Choroid plexus epithelial cell (primary cell): ENCODE measurements at regions not wholly inside any gene's neighbourhood (a gene's known extent, or its start where the extent isn't known, plus 50 kb on each side); places are given as distances from the start of the nearest gene placed in this dataset.
A peak's percentile ranks its signal among the peaks of the same experiment; 100 is the strongest.

Experiments used
- DNase-seq: peaks from one replicate; pipeline ENCODE4 v3.0.0-alpha.2; 2010; ENCODE audit warnings: low read depth
- H3K4me3 ChIP-seq: 2 replicates; pipeline ENCODE4 v1.5.1; 2011; ENCODE audit warnings: low read depth, mild to moderate bottlenecking, control low read depth, low read length, moderate library complexity
- TF ChIP-seq, protein P1 (sequence below): conservative IDR thresholded peaks from 2 replicates; pipeline ENCODE4 v1.5.1; 2011; ENCODE audit warnings: low read depth, mild to moderate bottlenecking, control low read depth, inconsistent platforms, low read length, moderate library complexity

DNA sequence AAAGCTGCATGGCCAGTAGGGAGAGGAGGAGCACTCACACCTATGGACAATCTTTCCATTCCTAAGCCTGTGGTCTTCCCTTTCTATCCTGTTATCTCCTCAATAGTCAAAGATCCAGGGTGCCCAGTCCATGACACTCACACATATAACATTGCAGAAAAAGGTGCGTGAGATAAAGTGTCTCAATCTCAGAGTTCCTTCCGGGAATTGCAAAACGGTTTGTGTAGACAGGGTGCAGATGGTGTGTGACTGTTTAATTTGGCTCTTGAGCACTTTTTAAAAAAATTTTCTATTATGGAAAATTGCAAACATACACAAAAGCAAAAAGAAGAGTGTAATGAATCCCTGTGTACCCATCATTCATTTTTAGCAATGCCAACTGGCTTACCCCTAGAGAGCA is 1493.6 kb downstream of the AACS start:
- TF ChIP-seq, protein P1, sequence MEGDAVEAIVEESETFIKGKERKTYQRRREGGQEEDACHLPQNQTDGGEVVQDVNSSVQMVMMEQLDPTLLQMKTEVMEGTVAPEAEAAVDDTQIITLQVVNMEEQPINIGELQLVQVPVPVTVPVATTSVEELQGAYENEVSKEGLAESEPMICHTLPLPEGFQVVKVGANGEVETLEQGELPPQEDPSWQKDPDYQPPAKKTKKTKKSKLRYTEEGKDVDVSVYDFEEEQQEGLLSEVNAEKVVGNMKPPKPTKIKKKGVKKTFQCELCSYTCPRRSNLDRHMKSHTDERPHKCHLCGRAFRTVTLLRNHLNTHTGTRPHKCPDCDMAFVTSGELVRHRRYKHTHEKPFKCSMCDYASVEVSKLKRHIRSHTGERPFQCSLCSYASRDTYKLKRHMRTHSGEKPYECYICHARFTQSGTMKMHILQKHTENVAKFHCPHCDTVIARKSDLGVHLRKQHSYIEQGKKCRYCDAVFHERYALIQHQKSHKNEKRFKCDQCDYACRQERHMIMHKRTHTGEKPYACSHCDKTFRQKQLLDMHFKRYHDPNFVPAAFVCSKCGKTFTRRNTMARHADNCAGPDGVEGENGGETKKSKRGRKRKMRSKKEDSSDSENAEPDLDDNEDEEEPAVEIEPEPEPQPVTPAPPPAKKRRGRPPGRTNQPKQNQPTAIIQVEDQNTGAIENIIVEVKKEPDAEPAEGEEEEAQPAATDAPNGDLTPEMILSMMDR = no peak
- H3K4me3 ChIP-seq = no peak overlapping the region
- no peak for DNase-seq

DNA sequence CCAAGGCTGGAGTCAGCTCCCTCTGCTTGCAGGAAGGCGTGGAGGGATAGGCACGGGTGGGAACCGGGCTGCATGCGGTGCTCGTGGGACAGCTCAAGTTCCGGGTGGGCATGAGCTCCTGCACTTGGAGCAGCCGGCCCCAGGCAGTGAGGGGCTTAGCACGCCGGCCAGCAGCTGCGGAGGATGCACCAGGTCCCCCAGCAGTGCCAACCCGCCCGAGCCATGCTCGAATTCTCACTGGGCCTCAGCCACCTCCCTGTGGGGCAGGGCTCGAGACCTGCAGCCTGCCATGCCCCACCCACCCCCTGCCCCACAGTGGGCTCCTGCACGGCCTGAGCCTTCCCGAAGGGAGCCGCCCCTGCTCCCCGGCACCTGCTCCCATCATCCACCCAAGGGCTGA is 1501.8 kb downstream of the AACS start:
- TF ChIP-seq, protein P1 = no peak
- no peak for DNase-seq
- no peak overlapping the region for H3K4me3 ChIP-seq

DNA sequence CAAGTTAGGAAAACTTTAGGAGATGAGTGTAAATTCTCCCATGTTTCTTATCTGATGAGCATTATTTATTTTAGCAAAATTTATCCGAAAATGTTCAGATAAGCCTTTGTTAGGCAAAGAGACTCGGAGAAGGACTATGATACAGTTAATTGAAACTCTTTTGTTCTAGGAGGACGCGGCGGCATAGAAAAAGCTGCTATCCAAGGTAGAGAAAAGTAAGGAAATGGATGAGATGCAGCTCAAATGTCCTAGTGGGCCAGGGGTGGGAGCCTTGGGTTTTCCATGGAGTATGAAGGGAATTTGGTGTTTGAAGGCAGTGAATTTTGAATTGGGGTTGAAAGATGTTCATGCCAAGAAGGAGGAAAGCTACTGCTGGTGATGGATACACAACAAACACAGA is 1504.5 kb downstream of the AACS start:
- no peak for DNase-seq

DNA sequence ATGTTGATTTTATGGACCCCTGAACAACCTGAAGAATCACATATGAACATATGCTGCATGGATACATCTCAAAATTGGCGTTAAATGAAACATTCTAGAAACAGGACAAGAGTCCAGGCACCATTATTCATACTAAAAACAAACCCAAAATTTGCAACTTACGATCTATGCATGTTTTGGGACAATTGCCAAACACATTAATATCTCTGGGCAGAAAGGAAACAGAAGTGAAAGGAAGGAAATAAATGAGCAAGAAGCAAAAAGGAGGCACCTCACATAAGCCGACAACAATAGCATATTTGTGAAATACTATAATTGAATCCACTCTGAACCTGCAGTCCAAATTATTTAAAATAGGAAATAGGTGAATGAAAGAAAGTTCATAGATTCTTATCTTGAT is 1505.3 kb downstream of the AACS start:
- TF ChIP-seq, protein P1 = no peak
- no peak overlapping the region for H3K4me3 ChIP-seq
- DNase-seq = no peak

More for the DNA sequence above, 1504.5 kb downstream of the AACS start:
- TF ChIP-seq, protein P1 = no peak
- H3K4me3 ChIP-seq = no peak overlapping the region

DNA sequence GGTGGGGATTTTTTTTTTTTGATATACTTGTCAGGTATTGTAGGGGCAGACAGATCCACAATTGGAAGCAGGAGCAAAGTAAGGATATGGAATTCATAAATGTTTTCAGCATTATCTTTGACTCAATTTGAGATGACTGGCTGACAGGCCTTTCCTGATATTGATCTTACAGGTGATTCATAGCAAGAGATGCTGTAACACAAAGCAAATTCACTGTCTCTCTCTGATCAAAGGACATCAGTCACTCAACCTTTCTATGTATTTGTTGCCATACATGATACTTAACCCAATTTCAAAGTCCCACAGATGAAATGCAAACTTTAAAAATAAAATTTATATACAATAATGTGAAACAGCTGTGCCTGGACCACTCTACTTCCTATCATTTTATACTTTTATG is 1506.9 kb downstream of the AACS start:
- no peak overlapping the region for H3K4me3 ChIP-seq
- TF ChIP-seq, protein P1 = no peak
- no peak for DNase-seq

DNA sequence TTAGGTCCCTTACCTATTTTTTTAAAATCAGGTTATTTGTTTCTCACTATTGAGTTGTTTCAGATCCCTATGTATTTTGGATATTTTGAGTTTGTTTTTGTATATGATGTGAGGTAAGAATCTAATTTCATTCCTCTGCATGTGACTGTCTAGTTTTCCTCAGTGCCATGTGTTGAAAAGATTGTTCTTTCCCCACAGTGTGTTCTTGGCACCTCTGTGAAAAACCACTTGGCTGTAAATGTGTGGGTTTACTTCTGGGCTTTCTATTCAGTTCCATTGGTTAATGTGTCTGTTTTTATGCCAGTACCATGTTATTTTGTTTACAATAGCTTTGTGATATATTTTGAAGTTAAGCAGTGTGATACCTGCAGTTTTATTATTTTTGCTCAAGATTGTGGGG is 1516.4 kb downstream of the AACS start:
- TF ChIP-seq, protein P1 = no peak
- no peak for DNase-seq
- no peak overlapping the region for H3K4me3 ChIP-seq

DNA sequence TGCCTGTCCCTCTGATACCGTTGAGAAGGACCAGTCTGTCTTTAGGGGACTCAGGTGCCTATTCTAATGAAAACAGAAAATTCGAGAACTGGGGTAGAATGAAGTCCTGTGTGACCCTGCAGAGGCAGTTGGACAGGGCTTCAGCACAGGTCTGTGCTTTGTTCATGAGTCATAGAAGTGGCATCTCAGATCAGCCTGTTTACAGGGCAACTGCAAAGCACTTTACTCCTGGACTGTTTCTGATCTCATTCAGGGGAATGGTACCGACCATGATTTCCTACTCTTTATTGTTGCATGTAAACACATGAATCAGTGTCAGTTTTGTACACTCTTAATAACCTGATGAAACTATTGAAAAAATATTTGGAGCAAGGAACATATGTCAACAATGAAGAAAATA is 1517.0 kb downstream of the AACS start:
- TF ChIP-seq, protein P1 = no peak
- H3K4me3 ChIP-seq = no peak overlapping the region
- DNase-seq = peak; percentile 0
